HT1080 (cell line): ENCODE measurements at regions not wholly inside any gene's neighbourhood (a gene's known extent, or its start where the extent isn't known, plus 50 kb on each side); places are given as distances from the start of the nearest gene placed in this dataset.

ENCODE experiments used
- DNase-seq: peaks from one replicate; pipeline ENCODE4 v3.0.0-alpha.2; 2015; ENCODE audit warnings: low read depth

- DNase-seq: no peak
These were observed 1043.0 kb downstream of the VRK1 start for GRCh38 chr14:97840159-97840558.

DNA sequence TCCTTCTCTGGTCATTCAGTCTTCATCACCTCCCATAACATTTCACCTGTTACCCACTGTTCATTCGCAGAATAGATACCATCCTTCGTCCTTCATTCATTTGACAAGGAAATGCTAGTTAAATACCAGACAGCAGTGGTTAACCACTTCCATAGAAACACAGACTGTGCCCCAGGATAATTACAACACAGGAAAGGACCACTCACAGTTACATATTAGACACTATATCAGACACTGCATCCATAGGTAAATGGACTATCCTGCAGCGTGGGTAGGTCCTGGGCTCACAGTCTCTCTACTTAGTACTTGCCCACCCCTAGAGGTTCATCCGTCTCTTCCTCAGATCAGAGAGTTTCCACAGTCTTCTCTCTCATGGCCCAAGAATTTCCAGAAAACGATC, 1044.6 kb downstream of the VRK1 start:
- DNase-seq: no peak

- no peak for DNase-seq
These were observed 1045.9 kb downstream of the VRK1 start for GRCh38 chr14:97843066-97843465.

GRCh38 chr14:97844042-97844441, 1046.9 kb downstream of the VRK1 start:
- DNase-seq: no peak

GRCh38 chr14:97846156-97846555, 1049.0 kb downstream of the VRK1 start:
- no peak for DNase-seq

GRCh38 chr14:97848317-97848980, 1051.3 kb downstream of the VRK1 start:
- DNase-seq: no peak

DNA sequence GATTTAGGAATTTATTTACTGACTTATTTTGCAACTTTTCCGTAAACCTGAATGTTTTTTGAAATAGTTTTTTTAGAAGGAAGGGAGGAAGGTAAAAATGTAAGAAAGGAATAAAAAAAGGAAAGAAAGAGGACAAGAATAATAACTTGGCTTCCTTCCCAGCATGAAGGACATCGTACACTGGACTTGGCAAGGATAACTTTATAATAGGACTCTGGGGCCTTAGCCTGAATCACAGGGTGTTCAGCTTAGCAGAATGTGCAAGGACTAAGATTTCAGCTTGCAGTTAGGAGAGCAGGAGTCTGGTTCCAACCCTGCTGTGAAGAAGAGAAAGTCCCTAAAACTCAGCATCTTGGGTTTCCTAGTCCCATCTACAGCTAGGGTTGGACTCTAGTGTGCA, 1053.3 kb downstream of the VRK1 start:
- DNase-seq: no peak

DNA sequence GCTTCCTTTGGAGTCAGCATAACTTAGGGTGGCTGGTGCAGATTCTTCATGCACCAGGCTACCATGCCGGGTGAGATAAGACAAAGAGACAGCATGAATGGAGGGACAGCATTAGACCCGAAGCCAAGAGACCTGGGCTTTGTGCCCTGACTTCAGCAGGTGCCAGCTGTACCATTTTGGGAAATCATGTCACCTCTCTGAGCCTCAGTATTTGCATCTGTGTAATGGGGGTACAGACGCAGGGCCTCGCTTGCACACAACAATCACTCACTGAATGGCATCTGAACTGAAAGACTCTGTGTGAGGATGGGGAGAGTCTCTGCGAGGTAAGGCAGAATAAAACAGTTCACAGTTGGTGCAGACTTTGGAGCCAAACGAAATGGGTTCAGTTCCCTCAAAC, 1053.7 kb downstream of the VRK1 start:
- no peak for DNase-seq

DNA sequence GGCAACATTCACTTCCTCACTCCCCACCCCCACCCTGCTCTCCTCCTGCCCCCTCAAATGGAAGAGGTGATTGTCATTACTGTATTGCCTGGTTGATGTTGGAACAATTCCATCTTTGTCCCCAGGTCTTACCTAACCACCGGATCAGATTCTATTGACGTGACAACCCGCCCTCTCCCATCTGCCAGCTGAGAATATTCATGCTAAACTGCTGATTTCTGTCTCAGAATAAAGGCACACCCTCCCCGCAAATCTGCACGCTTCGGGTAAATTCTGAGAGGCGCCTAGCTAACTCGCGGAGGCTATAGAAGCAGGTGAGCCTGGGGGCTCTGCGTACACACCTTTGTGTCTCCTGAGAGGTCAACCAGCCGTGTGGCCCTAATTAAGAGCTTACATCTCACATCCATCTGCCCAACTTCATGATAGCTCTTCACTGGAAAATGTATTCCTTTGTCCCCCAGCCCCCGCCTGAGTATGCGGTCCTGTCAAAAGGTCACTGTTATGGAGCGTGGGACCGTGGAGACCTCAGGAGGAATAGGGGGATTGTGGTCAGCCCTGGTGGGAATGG, 1054.3 kb downstream of the VRK1 start:
- DNase-seq: no peak

- no peak for DNase-seq
These were observed 1057.7 kb downstream of the VRK1 start for GRCh38 chr14:97854918-97855317.

DNA sequence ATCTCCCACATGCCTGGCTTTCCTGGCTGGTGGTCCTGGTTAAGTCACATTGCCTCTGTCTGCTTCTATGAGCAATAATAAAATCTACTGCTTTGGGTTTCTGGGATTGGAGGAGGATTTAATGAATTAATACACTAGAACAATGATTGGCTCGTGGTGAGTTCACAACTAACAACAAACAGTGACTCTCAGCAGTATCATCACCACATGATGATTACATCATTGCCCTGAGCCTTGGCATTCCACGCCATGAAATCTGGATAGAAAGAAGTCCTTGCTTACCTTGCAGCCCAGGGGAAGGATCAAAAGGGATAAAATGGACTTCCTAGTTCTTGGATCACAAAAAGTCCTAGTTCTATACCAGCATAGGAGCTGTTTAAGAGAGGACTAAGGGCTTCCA, 1069.0 kb downstream of the VRK1 start:
- DNase-seq: no peak

DNA sequence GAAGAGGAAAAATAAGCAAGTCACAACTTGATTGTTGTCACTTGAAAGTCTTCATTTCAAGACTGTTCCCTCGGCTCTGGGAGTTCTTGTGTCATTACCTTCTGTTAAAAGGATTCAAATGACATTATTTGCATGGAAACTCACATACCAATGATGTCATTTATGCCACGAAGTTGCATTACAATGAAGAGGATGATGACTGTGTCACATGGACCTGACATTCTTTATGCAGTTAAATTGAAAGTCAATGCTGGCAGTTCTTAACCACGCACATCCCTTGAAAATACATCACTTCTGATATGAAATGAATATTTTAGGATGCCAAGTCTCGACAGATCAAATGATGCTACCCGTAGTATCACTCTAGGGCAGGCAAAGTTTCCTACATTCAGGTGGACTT, 1069.5 kb downstream of the VRK1 start:
- DNase-seq: no peak

GRCh38 chr14:97873291-97873690, 1076.1 kb downstream of the VRK1 start:
- DNase-seq: no peak

GRCh38 chr14:97874394-97874793, 1077.2 kb downstream of the VRK1 start:
- DNase-seq: no peak

DNA sequence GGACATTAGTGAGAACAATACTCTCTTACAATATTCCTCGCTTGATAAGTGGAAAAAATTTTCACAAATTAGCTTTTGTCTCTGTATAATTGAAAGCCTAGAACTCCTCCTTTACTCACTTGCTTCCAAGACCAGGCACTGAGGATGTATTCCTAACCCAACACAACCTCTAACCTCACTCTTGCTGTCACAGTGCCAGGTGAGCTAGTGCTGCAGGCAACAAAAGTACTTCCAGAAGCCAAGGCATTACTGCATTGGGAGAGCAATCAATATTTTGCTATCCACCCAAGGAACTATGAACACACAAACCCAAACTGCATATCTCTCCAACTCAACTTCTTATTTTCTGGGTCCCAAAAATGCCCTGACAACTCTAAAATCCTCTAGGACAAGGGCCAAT, 1081.0 kb downstream of the VRK1 start:
- no peak for DNase-seq

DNA sequence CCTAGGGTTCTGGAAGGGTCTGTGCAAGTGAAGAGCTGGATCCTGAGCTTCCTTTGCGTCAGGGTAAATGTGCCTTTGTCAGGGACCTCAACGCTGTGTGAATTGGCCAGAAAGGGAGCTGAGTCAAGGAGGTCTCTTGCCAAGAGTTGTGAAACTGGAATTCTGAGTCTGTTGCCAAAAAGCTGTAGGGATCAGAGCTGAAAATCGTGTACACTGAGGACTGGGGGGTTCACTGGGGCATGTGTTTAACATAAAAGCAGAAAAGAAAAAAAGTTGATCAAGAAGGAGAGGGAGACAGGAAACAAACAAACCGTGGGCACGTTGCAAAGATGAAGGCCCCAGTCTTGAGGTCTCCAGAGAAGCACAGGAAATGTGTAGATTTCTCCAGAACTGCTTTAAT, 1081.5 kb downstream of the VRK1 start:
- DNase-seq: peak; percentile 5

DNA sequence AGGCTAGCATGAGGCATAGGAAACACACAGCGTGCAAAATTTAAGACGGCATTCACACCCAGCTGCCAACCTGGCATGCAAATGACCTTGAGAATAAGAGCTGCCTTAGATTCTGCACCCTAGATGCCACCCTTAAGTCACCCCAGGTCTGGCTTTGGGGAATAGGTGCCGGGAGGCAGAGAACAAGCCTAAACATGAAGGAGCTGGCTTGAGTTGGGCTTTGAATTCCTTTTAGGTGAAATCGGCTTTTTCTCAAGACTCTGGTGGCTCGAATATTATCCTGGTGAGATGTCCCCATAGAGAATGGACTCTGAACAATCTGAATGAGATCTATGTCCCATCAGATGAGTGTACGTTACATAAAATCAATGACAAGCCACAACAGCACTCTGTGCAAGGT, 1090.5 kb downstream of the VRK1 start:
- DNase-seq: no peak

DNA sequence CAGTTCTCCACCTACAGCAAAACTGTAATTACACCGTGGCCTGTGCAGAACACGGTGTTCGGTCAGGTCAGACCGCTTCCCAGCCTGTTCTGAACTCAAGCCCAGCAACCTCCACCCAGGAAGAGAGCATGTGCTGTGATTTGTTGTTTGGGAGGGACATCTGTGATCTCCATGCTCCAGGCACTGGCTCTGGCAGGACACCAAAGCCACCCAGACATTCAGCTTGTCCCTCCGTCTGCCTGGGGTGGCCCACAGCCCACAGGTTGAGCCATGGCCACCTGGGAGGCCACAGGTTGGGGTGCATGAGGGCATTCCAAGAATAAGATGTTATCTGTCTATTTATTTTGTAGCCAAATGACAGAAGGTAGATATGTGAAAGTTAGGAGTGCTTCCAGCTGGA, 1091.1 kb downstream of the VRK1 start:
- no peak for DNase-seq

DNA sequence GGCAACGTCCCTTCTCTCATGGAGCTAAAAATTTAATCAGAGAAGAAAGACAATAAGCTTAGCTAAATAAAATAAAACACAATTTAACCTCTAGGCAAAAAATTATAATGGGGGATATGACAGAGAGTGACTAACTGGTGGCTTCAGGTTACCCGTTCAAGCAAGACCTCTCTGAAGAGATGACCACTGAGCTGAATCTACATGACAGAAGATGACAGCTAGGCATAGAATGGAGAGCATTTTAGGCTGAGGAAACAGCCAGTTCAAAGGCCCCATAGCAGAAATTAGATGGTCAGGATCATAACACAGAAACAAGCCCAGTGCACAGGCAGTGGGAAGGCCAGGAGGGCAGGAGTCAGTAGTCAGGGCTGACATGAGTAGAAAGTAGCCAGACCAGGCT, 1094.3 kb downstream of the VRK1 start:
- no peak for DNase-seq

DNA sequence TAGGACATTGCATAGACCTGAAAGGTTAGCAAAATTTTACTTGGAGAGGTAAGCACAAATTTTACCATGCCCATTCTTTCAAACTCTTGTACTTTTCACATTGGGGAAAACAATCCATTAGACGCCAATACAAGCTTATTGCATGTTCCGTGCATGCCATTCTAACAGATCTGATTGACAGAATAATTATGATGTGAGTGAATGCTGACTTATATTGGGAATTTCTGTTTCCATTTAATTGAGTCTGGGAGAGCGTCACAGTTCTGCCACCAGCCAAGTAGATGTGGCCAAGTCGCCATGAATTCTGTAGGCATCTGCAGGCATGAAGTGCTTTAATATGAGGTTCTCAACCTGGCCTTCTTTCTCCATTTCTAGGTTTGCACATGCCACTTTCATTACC, 1097.4 kb downstream of the VRK1 start:
- DNase-seq: no peak

DNA sequence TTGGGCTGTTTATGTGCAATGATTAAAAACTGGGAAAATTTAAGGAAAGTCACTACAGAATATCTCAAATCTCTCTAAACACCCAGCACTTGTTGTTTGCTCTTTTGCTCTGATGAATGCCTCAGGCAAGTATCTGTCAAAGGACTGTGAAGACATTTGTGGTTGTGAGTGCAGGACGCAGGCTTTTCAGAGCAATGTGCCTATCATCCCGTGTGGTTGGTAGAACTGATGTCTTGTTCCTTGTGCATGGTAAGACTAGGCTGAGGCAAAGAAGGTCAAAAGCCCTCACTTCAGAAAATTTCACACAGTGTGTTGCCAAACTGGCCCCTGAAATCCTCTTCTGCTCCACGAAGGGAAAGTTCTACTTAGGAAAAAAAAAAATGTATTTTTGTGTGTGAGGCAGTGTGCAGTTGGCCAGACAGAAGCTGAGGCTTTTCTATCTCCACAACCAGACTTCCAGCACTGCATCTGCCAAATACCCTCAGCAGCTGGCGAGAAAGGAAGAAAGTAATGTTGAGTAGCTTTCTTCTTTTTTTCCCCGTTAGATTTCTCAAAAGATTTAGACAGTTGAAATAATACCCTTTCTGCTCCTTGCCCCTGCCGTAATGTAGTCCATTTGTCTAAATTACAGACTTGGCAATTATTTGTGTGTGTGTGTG, 1103.1 kb downstream of the VRK1 start:
- DNase-seq: no peak

DNA sequence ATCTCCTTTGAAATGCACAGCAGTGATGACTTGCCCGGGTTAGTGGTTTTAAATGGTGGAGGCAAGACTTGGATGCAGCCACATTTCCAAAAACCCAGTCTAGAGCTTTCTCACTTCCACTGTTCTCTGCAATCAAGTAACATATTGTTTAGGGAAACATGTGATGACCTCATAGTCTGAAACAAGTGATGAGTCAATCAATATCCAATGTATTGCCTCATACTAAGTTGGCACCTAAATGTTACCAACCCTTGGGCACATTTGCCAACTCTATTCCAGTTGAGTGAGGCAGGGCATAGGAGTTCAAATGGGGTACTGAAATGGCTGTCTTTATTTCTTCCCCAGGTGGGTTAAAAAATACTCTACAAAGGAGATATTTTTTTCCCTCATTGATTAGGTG, 1105.4 kb downstream of the VRK1 start:
- no peak for DNase-seq

- DNase-seq: no peak
These were observed 1106.6 kb downstream of the VRK1 start for GRCh38 chr14:97903821-97904220.
